CD4-positive, CD25-positive, alpha-beta regulatory T cell (primary cell): ENCODE measurements at regions not wholly inside any gene's neighbourhood (a gene's known extent, or its start where the extent isn't known, plus 50 kb on each side); places are given as distances from the start of the nearest gene placed in this dataset.

Experiments
- ATAC-seq, 2 donors: fragments of 150-1000 bp; cut with Tn5 transposase; one replicate each; pipeline ENCODE4 v1.10.0; 2021; ENCODE audit warnings: low read depth in 2 of 2, moderate number of reproducible peaks in 2 of 2, moderate library complexity in 1 of 2
- DNase-seq, 3 donors: peaks; one replicate each; pipeline versions ENCODE4 v3.0.0 to v3.0.0-alpha.2; 2012 to 2022; ENCODE audit warnings: mixed read lengths in 1 of 3
- H3K27ac ChIP-seq: one replicate; pipeline ENCODE4 v1.7.0; 2013; ENCODE audit warnings: mild to moderate bottlenecking, low read length; ENCODE audit not compliant: insufficient read depth, poor library complexity, severe bottlenecking
- H3K27me3 ChIP-seq: one replicate; pipeline ENCODE4 v1.7.0; 2013; ENCODE audit warnings: low read length; ENCODE audit not compliant: control insufficient read depth, insufficient read depth
- H3K36me3 ChIP-seq: one replicate; pipeline ENCODE4 v1.7.0; 2013; ENCODE audit warnings: mild to moderate bottlenecking, low read length, moderate library complexity; ENCODE audit not compliant: control insufficient read depth, insufficient read depth
- H3K4me1 ChIP-seq: 2 replicates; pipeline ENCODE4 v1.7.0; 2013; ENCODE audit warnings: mild to moderate bottlenecking, low read length; ENCODE audit not compliant: insufficient read depth, control insufficient read depth, poor library complexity, severe bottlenecking
- H3K4me3 ChIP-seq: one replicate; pipeline ENCODE4 v1.7.0; 2013; ENCODE audit warnings: low read depth, mild to moderate bottlenecking, low read length, moderate library complexity
- H3K9me3 ChIP-seq, 2 experiments: 1 replicate in 1 of 2; 2 replicates in 1 of 2; pipeline ENCODE4 v1.7.0; 2013; ENCODE audit warnings: low read length in 2 of 2, mild to moderate bottlenecking in 1 of 2, moderate library complexity in 1 of 2; ENCODE audit not compliant: control insufficient read depth in 2 of 2
- H3K27ac Mint-ChIP-seq, 3 donors: one replicate each; pipeline ENCODE4 v1.8.0; 2020 to 2022; ENCODE audit warnings: mild to moderate bottlenecking in 3 of 3, mixed read lengths in 3 of 3, moderate library complexity in 2 of 3
- H3K27me3 Mint-ChIP-seq: one replicate; pipeline ENCODE4 v1.8.0; 2022; ENCODE audit warnings: mild to moderate bottlenecking, mixed read lengths
- H3K36me3 Mint-ChIP-seq: one replicate; pipeline ENCODE4 v1.8.0; 2020; ENCODE audit warnings: mixed read lengths
- H3K4me1 Mint-ChIP-seq, 4 donors: one replicate each; pipeline ENCODE4 v1.8.0; 2020 to 2022; ENCODE audit warnings: mixed read lengths in 4 of 4, mild to moderate bottlenecking in 1 of 4
- H3K4me3 Mint-ChIP-seq, 4 donors: one replicate each; pipeline ENCODE4 v1.8.0; 2020 to 2022; ENCODE audit warnings: mild to moderate bottlenecking in 4 of 4, mixed read lengths in 4 of 4, moderate library complexity in 3 of 4
- H3K9me3 Mint-ChIP-seq, 7 donors: one replicate each; pipeline ENCODE4 v1.8.0; 2020 to 2022; ENCODE audit warnings: mixed read lengths in 7 of 7, mild to moderate bottlenecking in 3 of 7, moderate library complexity in 2 of 7

- Mint-ChIP-seq H3K9me3 (peaks cover 0 to 2% (median 0%) of the 10 kb centered on the region in 7 donors), H3K4me1 (no peaks in the 10 kb centered on the region), H3K36me3 (no peaks in the 10 kb centered on the region), H3K27me3 (peaks cover 5% of the 10 kb centered on the region), H3K27ac (no peak overlapping the region), H3K4me3 (no peak overlapping the region)
- Histone ChIP-seq H3K9me3 (no peaks in the 10 kb centered on the region), H3K4me1 (no peaks in the 10 kb centered on the region), H3K4me3 (no peak overlapping the region), H3K36me3 (no peaks in the 10 kb centered on the region), H3K27ac (no peak overlapping the region), H3K27me3 (no peaks in the 10 kb centered on the region)
- DNase-seq (no peak), ATAC-seq (no peak)
Measured at GRCh38 chr4:149956678-149957077, 121.6 kb upstream of the DCLK2 start.

GRCh38 chr4:149961876-149962597, 116.2 kb upstream of the DCLK2 start:
- Mint-ChIP-seq H3K4me3 (no peak overlapping the region), H3K27ac (no peak overlapping the region), H3K9me3 (peaks cover 0 to 2% (median 0%) of the 10 kb centered on the region in 7 donors), H3K36me3 (no peaks in the 10 kb centered on the region), H3K27me3 (peaks cover 24% of the 10 kb centered on the region), H3K4me1 (no peaks in the 10 kb centered on the region)
- Histone ChIP-seq H3K27ac (no peak overlapping the region), H3K4me3 (no peak overlapping the region), H3K27me3 (peaks cover 2% of the 10 kb centered on the region), H3K36me3 (no peaks in the 10 kb centered on the region), H3K4me1 (no peaks in the 10 kb centered on the region), H3K9me3 (no peaks in the 10 kb centered on the region)
- no peak for ATAC-seq
- DNase-seq, result no peak

GRCh38 chr4:149964001-149964796, 114.0 kb upstream of the DCLK2 start:
- Histone ChIP-seq H3K27me3 (peaks cover 2% of the 10 kb centered on the region), H3K36me3 (no peaks in the 10 kb centered on the region), H3K4me3 (no peak overlapping the region), H3K27ac (no peak overlapping the region), H3K4me1 (no peaks in the 10 kb centered on the region), H3K9me3 (no peaks in the 10 kb centered on the region)
- ATAC-seq (no peak), DNase-seq (no peak)
- Mint-ChIP-seq H3K27ac (no peak overlapping the region), H3K9me3 (no peaks in the 10 kb centered on the region), H3K27me3 (peaks cover 23% of the 10 kb centered on the region), H3K4me3 (no peak overlapping the region), H3K4me1 (no peaks in the 10 kb centered on the region), H3K36me3 (no peaks in the 10 kb centered on the region)

- DNase-seq, result no peak
- Mint-ChIP-seq H3K4me3 (no peak overlapping the region), H3K4me1 (no peaks in the 10 kb centered on the region), H3K36me3 (no peaks in the 10 kb centered on the region), H3K27me3 (peaks cover 27% of the 10 kb centered on the region), H3K27ac (no peak overlapping the region), H3K9me3 (no peaks in the 10 kb centered on the region)
- no peak for ATAC-seq
- peaks cover 6% of the 10 kb centered on the region for H3K27me3 ChIP-seq
- H3K4me1 ChIP-seq, result no peaks in the 10 kb centered on the region
- no peak overlapping the region for H3K27ac ChIP-seq
- no peaks in the 10 kb centered on the region for H3K9me3 ChIP-seq
- no peaks in the 10 kb centered on the region for H3K36me3 ChIP-seq
- H3K4me3 ChIP-seq, result no peak overlapping the region
Measured at GRCh38 chr4:149965206-149965605, 113.0 kb upstream of the DCLK2 start.

- Histone ChIP-seq H3K4me1 (no peaks in the 10 kb centered on the region), H3K27ac (no peak overlapping the region), H3K9me3 (no peaks in the 10 kb centered on the region), H3K27me3 (peaks cover 4% of the 10 kb centered on the region), H3K4me3 (no peak overlapping the region), H3K36me3 (no peaks in the 10 kb centered on the region)
- no peak overlapping the region for H3K4me3 Mint-ChIP-seq
- no peak overlapping the region for H3K27ac Mint-ChIP-seq
- DNase-seq (no peak), ATAC-seq (no peak)
- H3K4me1 Mint-ChIP-seq, result no peaks in the 10 kb centered on the region
- peaks cover 19% of the 10 kb centered on the region for H3K27me3 Mint-ChIP-seq
- no peaks in the 10 kb centered on the region for H3K36me3 Mint-ChIP-seq
- peaks cover 0 to 2% (median 0%) of the 10 kb centered on the region in 7 donors for H3K9me3 Mint-ChIP-seq
Measured at GRCh38 chr4:149972407-149972806, 105.8 kb upstream of the DCLK2 start.

GRCh38 chr4:149973181-149973580, 105.1 kb upstream of the DCLK2 start:
- ATAC-seq, result no peak
- Mint-ChIP-seq H3K4me1 (no peaks in the 10 kb centered on the region), H3K4me3 (no peak overlapping the region), H3K27ac (no peak overlapping the region), H3K9me3 (peaks cover 0 to 2% (median 0%) of the 10 kb centered on the region in 7 donors), H3K27me3 (peaks cover 19% of the 10 kb centered on the region), H3K36me3 (no peaks in the 10 kb centered on the region)
- Histone ChIP-seq H3K4me3 (no peak overlapping the region), H3K27ac (no peak overlapping the region), H3K36me3 (no peaks in the 10 kb centered on the region), H3K27me3 (peaks cover 4% of the 10 kb centered on the region), H3K4me1 (no peaks in the 10 kb centered on the region), H3K9me3 (no peaks in the 10 kb centered on the region)
- DNase-seq, result no peak

- no peak overlapping the region for H3K4me3 Mint-ChIP-seq
Measured at GRCh38 chr4:149975172-149975571, 103.1 kb upstream of the DCLK2 start.

More at GRCh38 chr4:149975172-149975571, 103.1 kb upstream of the DCLK2 start:
- H3K9me3 Mint-ChIP-seq, result peaks cover 0 to 2% (median 0%) of the 10 kb centered on the region in 7 donors
- no peaks in the 10 kb centered on the region for H3K27me3 ChIP-seq
- DNase-seq, result no peak
- no peaks in the 10 kb centered on the region for H3K36me3 ChIP-seq
- ATAC-seq, result no peak
- no peaks in the 10 kb centered on the region for H3K9me3 ChIP-seq
- no peak overlapping the region for H3K27ac ChIP-seq
- no peaks in the 10 kb centered on the region for H3K36me3 Mint-ChIP-seq
- H3K4me1 Mint-ChIP-seq, result no peaks in the 10 kb centered on the region
- no peak overlapping the region for H3K27ac Mint-ChIP-seq
- no peaks in the 10 kb centered on the region for H3K4me1 ChIP-seq
- peaks cover 13% of the 10 kb centered on the region for H3K27me3 Mint-ChIP-seq
- no peak overlapping the region for H3K4me3 ChIP-seq
